Smooth muscle cell (in vitro differentiated cells): ENCODE measurements at regions not wholly inside any gene's neighbourhood (a gene's known extent, or its start where the extent isn't known, plus 50 kb on each side); places are given as distances from the start of the nearest gene placed in this dataset.

Source experiments
- DNase-seq: peaks from one replicate; lab custom pipeline; 2025; ENCODE audit not compliant: unreplicated experiment; lab: John Stamatoyannopoulos, UW
- H2AFZ ChIP-seq: fragments of 200-600 bp; sonication (generic); 2 replicates; pipeline ENCODE4 v1.6.0; 2016; ENCODE audit warnings: antibody characterized with exemption, low read depth, mild to moderate bottlenecking
- H3F3A ChIP-seq: fragments of 200-600 bp; sonication (generic); 2 replicates; pipeline ENCODE4 v1.6.0; 2017; ENCODE audit warnings: antibody characterized with exemption, low read depth
- H3K27ac ChIP-seq: fragments of 200-600 bp; sonication (generic); 2 replicates; pipeline ENCODE4 v1.5.1; 2016; ENCODE audit warnings: low read depth, mild to moderate bottlenecking
- H3K27me3 ChIP-seq: fragments of 200-600 bp; sonication (generic); 2 replicates; pipeline ENCODE4 v1.6.1; 2016; ENCODE audit warnings: low read depth, mild to moderate bottlenecking
- H3K36me3 ChIP-seq: fragments of 200-600 bp; sonication (generic); 2 replicates; pipeline ENCODE4 v1.5.1; 2016; ENCODE audit warnings: low read depth
- H3K4me1 ChIP-seq: fragments of 200-600 bp; sonication (generic); 2 replicates; pipeline ENCODE4 v1.5.1; 2016; ENCODE audit warnings: low read depth
- H3K4me2 ChIP-seq: fragments of 200-600 bp; sonication (generic); 2 replicates; pipeline ENCODE4 v1.6.0; 2016; ENCODE audit warnings: mild to moderate bottlenecking
- H3K4me3 ChIP-seq: fragments of 200-600 bp; sonication (generic); 2 replicates; pipeline ENCODE4 v1.5.1; 2016; ENCODE audit warnings: mild to moderate bottlenecking
- H3K79me2 ChIP-seq: fragments of 200-600 bp; sonication (generic); 2 replicates; pipeline ENCODE4 v1.6.0; 2016; ENCODE audit warnings: low read depth, mild to moderate bottlenecking
- H3K9ac ChIP-seq: fragments of 200-600 bp; sonication (generic); 2 replicates; pipeline ENCODE4 v1.6.0; 2016; ENCODE audit warnings: low read depth
- H3K9me3 ChIP-seq: fragments of 200-600 bp; sonication (generic); replicated peaks from 2 replicates; pipeline ENCODE4 v1.5.1; 2016; ENCODE audit warnings: low read depth
- H4K20me1 ChIP-seq: fragments of 200-600 bp; sonication (generic); 2 replicates; pipeline ENCODE4 v1.6.0; 2016; ENCODE audit warnings: low read depth
- WGBS: methylation state at CpG from one replicate; pipeline ENCODE4 v1.1.7; 2016; ENCODE audit warnings: low lambda C conversion rate; 5-methylcytosine and 5-hydroxymethylcytosine counted together
- TF ChIP-seq, protein P1 (sequence below): fragments of 200-600 bp; sonication (generic); IDR thresholded peaks from 2 replicates; pipeline ENCODE4 v1.5.1; 2017; ENCODE audit warnings: borderline replicate concordance, mild to moderate bottlenecking, antibody characterized with exemption; ENCODE audit not compliant: insufficient read depth, poor library complexity, severe bottlenecking

DNA sequence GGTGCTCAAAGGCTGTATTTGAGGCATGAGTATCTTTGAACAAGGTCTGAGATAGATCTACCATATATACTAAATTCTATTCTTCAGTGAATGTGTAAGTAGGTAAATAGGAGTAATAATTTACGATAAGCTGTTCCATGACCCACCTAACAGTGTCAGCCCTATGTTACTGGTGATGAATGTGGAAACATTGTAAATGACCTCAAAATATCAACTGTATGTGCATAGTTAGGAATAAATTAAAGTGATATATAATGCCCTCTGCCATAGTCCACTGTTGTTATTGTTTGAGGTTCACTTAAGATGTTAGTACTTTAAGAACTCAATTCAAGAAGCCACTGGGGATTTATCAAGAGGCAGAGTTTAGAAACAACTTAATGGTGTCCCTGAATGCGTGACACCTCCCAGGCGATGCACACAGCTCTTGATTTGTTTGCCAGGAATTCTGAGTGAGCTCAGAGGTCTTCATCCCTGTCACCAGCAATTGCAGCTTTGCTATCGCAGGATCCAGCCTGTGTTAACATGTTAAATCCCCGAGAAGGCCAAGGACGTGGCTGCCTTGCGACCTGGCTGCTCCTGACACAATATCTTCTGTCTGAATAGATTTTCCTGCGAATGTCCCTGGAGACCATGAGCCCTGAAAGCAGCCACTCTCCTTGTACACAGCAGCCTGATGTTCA, 104.9 kb downstream of the KLF6 start:
- WGBS, result 94% methylated on average over 8 of the region's 8 CpGs
- TF ChIP-seq, protein P1, sequence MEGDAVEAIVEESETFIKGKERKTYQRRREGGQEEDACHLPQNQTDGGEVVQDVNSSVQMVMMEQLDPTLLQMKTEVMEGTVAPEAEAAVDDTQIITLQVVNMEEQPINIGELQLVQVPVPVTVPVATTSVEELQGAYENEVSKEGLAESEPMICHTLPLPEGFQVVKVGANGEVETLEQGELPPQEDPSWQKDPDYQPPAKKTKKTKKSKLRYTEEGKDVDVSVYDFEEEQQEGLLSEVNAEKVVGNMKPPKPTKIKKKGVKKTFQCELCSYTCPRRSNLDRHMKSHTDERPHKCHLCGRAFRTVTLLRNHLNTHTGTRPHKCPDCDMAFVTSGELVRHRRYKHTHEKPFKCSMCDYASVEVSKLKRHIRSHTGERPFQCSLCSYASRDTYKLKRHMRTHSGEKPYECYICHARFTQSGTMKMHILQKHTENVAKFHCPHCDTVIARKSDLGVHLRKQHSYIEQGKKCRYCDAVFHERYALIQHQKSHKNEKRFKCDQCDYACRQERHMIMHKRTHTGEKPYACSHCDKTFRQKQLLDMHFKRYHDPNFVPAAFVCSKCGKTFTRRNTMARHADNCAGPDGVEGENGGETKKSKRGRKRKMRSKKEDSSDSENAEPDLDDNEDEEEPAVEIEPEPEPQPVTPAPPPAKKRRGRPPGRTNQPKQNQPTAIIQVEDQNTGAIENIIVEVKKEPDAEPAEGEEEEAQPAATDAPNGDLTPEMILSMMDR, result no peak
- H3K9me3 ChIP-seq, result no peaks in the 10 kb centered on the region

DNA sequence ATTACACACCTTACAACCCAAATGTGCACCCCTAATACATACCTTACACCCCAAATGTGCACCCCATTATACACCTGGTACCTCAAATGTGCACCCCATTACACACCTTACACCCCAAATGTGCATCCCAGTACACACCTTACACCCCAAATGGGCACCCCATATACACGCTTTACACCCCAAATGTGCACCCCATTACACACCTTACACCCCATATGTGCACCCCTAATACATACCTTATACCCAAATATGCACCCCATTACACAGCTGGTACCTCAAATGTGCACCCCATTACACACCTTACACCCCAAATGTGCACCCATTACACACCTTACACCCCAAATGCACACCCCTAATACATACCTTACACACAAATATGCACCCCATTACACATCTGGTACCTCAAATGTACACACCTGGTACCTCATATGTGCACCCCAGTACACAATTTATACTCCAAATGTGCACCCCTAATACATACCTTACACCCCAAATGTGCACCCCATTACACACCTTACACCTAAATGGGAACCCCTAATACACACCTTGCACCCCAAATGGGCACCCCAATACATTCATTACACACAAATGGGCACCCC, 106.3 kb downstream of the KLF6 start:
- Histone ChIP-seq H3K4me2 (no peak overlapping the region), H3K4me3 (no peak overlapping the region)

More for the DNA sequence above, 104.9 kb downstream of the KLF6 start:
- Histone ChIP-seq H3K4me2 (no peak overlapping the region), H3K9ac (no peak overlapping the region), H3K36me3 (no peaks in the 10 kb centered on the region), H4K20me1 (no peaks in the 10 kb centered on the region), H3K79me2 (no peaks in the 10 kb centered on the region), H3K27me3 (no peaks in the 10 kb centered on the region), H3K4me3 (no peak overlapping the region), H2AFZ (no peak overlapping the region), H3K4me1 (no peaks in the 10 kb centered on the region), H3F3A (no peaks in the 10 kb centered on the region), H3K27ac (no peak overlapping the region)
- DNase-seq, result no peak

DNA sequence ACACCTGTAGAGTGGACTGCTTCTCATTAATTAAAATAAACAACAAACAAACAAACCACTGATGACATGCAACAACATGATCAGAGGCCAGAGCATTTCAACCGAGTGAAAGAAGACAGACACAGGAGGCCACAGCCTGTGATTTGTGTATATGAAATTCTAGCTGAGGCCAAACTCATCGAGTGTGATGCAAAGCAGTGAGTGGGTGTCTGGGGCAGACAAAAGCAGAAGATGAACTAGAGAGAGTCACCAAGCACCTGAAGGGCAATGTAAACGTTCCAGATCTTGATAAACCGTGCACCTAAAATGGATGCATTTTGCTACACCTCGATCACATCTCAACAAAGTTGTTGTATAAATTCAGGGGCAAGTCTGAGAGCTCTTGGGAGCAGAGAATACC, 108.4 kb downstream of the KLF6 start:
- WGBS, result 62% methylated on average over 5 of the region's 5 CpGs
- DNase-seq, result no peak
- no peak overlapping the region for H3K4me2 ChIP-seq
- H3K9ac ChIP-seq, result no peak overlapping the region
- H3K4me3 ChIP-seq, result no peak overlapping the region
- no peaks in the 10 kb centered on the region for H3F3A ChIP-seq
- H3K36me3 ChIP-seq, result no peaks in the 10 kb centered on the region
- no peaks in the 10 kb centered on the region for H3K79me2 ChIP-seq
- H2AFZ ChIP-seq, result no peak overlapping the region
- no peaks in the 10 kb centered on the region for H3K9me3 ChIP-seq
- H4K20me1 ChIP-seq, result no peaks in the 10 kb centered on the region
- no peaks in the 10 kb centered on the region for H3K27me3 ChIP-seq
- H3K27ac ChIP-seq, result no peak overlapping the region
- no peaks in the 10 kb centered on the region for H3K4me1 ChIP-seq
- TF ChIP-seq, protein P1, result no peak

More for the DNA sequence above, 106.3 kb downstream of the KLF6 start:
- Histone ChIP-seq H3K36me3 (no peaks in the 10 kb centered on the region), H3K4me1 (no peaks in the 10 kb centered on the region), H3K27ac (no peak overlapping the region), H3K9ac (no peak overlapping the region), H3F3A (no peaks in the 10 kb centered on the region), H3K27me3 (no peaks in the 10 kb centered on the region), H3K9me3 (no peaks in the 10 kb centered on the region), H4K20me1 (no peaks in the 10 kb centered on the region), H3K79me2 (no peaks in the 10 kb centered on the region), H2AFZ (no peak overlapping the region)
- 64% methylated on average over 1 of the region's 1 CpG for WGBS
- TF ChIP-seq, protein P1, result no peak
- no peak for DNase-seq

DNA sequence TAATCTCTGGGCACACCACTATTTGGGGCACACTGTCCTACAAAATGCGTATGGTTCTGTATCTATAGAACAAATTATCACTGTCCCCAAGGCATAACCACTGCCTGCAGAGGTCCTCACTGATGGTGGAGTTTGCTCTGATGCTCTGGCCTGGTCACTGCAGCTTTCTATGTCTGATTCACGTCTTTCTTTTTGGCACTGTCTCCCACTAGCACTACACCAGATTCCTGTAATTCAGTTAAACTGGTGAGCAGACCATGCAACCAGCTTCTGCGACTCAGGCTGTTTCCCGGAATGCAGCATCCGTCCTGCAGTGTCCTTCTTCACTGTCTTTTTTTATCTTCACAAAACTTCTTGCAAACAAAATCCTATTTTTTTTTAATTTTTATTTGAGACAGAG, 112.8 kb downstream of the KLF6 start:
- Histone ChIP-seq H3K27me3 (no peaks in the 10 kb centered on the region), H3K36me3 (no peaks in the 10 kb centered on the region), H3K79me2 (no peaks in the 10 kb centered on the region), H3K27ac (no peak overlapping the region), H3K4me3 (no peak overlapping the region), H3K9me3 (no peaks in the 10 kb centered on the region), H2AFZ (no peak overlapping the region), H3K9ac (no peak overlapping the region), H3K4me1 (no peaks in the 10 kb centered on the region), H3K4me2 (no peak overlapping the region), H3F3A (no peaks in the 10 kb centered on the region), H4K20me1 (no peaks in the 10 kb centered on the region)
- DNase-seq, result no peak
- WGBS, result 80% methylated on average over 5 of the region's 5 CpGs
- TF ChIP-seq, protein P1, result no peak
